ENCODE measurements at regions not wholly inside any gene's neighbourhood (a gene's known extent, or its start where the extent isn't known, plus 50 kb on each side); places are given as distances from the start of the nearest gene placed in this dataset.

GRCh38 chr9:16241231-16241630 lies 629.2 kb downstream of the BNC2 start:
- DNase-seq (ENCODE audit: extremely low spot score): no peak
- ChIA-PET CTCF (no interaction called here), POLR2A (no interaction called here)
- no peak for TF ChIP-seq CTCF (IDR thresholded peaks at IDR 0.05; ENCODE audit: control extremely low read depth, extremely low read depth, low read depth, missing control alignments)

GRCh38 chr9:16243798-16244197 lies 626.7 kb downstream of the BNC2 start:
- TF ChIP-seq CTCF (IDR thresholded peaks at IDR 0.05; ENCODE audit: control extremely low read depth, extremely low read depth, low read depth, missing control alignments): no peak
- POLR2A ChIA-PET: no interaction called here
- DNase-seq (ENCODE audit: extremely low spot score): no peak
- CTCF ChIA-PET: no interaction called here

GRCh38 chr9:16245756-16246440 lies 624.6 kb downstream of the BNC2 start:
- ChIA-PET POLR2A (no interaction called here), CTCF (no interaction called here)
- DNase-seq (ENCODE audit: extremely low spot score): no peak
- no peak for TF ChIP-seq CTCF (IDR thresholded peaks at IDR 0.05; ENCODE audit: control extremely low read depth, extremely low read depth, low read depth, missing control alignments)

GRCh38 chr9:16246785-16247184 lies 623.7 kb downstream of the BNC2 start:
- no peak for DNase-seq (ENCODE audit: extremely low spot score)
- ChIA-PET POLR2A (no interaction called here), CTCF (no interaction called here)
- no peak for TF ChIP-seq CTCF (IDR thresholded peaks at IDR 0.05; ENCODE audit: control extremely low read depth, extremely low read depth, low read depth, missing control alignments)

- ChIA-PET POLR2A (no interaction called here), CTCF (interaction anchor here (1.4 kb wide), 1 partner anchor 11 kb away, joined by 3 read pairs; no protein-coding TSS in a partner anchor)
- TF ChIP-seq CTCF (IDR thresholded peaks at IDR 0.05; ENCODE audit: control extremely low read depth, extremely low read depth, low read depth, missing control alignments): no peak
- no peak for DNase-seq (ENCODE audit: extremely low spot score)
These were observed 623.1 kb downstream of the BNC2 start for GRCh38 chr9:16247188-16247875.

GRCh38 chr9:16248822-16249221 lies 621.6 kb downstream of the BNC2 start:
- CTCF ChIA-PET: interaction anchor here (1.0 kb wide), 1 partner anchor 8 kb away, joined by 3 read pairs; no protein-coding TSS in a partner anchor
- TF ChIP-seq CTCF (IDR thresholded peaks at IDR 0.05; ENCODE audit: control extremely low read depth, extremely low read depth, low read depth, missing control alignments): no peak
- DNase-seq (ENCODE audit: extremely low spot score): no peak
- POLR2A ChIA-PET: no interaction called here

Data from GM10248 (cell line).